ENCODE measurements at regions not wholly inside any gene's neighbourhood (a gene's known extent, or its start where the extent isn't known, plus 50 kb on each side); places are given as distances from the start of the nearest gene placed in this dataset.

- TF ChIP-seq XBP1 (CRISPR knock-in tag; IDR thresholded peaks at IDR 0.05) (no peak), ADNP (CRISPR knock-in tag; IDR thresholded peaks at IDR 0.05) (no peak), NR0B2 (CRISPR knock-in tag; IDR thresholded peaks at IDR 0.05) (no peak), ZNF282 (IDR thresholded peaks at IDR 0.05; ENCODE audit: partially characterized antibody) (no peak), ZNF335 (CRISPR knock-in tag; IDR thresholded peaks at IDR 0.05) (no peak), ZNF558 (CRISPR knock-in tag; IDR thresholded peaks at IDR 0.05; ENCODE audit: borderline replicate concordance) (no peak), NR2C2 (CRISPR knock-in tag; IDR thresholded peaks at IDR 0.05; ENCODE audit: borderline replicate concordance) (no peak), RFX1 (IDR thresholded peaks at IDR 0.05) (no peak), SSRP1 (CRISPR knock-in tag; IDR thresholded peaks at IDR 0.05) (no peak), ZNF343 (CRISPR knock-in tag; IDR thresholded peaks at IDR 0.05) (no peak), MZF1 (CRISPR knock-in tag; IDR thresholded peaks at IDR 0.05; ENCODE audit: borderline replicate concordance) (no peak), ZNF446 (CRISPR knock-in tag; IDR thresholded peaks at IDR 0.05) (no peak), BCLAF1 (IDR thresholded peaks at IDR 0.05) (no peak), JDP2 (CRISPR knock-in tag; IDR thresholded peaks at IDR 0.05; ENCODE audit: borderline replicate concordance) (no peak), SP1 (IDR thresholded peaks at IDR 0.05) (no peak), SP1 (CRISPR knock-in tag; IDR thresholded peaks at IDR 0.05) (no peak), ZNF280D (CRISPR knock-in tag; IDR thresholded peaks at IDR 0.05) (no peak), AFF4 (CRISPR knock-in tag; IDR thresholded peaks at IDR 0.05) (no peak)
- TF ChIP-seq, protein P1, sequence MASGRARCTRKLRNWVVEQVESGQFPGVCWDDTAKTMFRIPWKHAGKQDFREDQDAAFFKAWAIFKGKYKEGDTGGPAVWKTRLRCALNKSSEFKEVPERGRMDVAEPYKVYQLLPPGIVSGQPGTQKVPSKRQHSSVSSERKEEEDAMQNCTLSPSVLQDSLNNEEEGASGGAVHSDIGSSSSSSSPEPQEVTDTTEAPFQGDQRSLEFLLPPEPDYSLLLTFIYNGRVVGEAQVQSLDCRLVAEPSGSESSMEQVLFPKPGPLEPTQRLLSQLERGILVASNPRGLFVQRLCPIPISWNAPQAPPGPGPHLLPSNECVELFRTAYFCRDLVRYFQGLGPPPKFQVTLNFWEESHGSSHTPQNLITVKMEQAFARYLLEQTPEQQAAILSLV (CRISPR knock-in tag; IDR thresholded peaks at IDR 0.05; ENCODE audit: borderline replicate concordance), result no peak
- TF ChIP-seq, protein P2, sequence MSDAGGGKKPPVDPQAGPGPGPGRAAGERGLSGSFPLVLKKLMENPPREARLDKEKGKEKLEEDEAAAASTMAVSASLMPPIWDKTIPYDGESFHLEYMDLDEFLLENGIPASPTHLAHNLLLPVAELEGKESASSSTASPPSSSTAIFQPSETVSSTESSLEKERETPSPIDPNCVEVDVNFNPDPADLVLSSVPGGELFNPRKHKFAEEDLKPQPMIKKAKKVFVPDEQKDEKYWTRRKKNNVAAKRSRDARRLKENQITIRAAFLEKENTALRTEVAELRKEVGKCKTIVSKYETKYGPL (CRISPR knock-in tag; IDR thresholded peaks at IDR 0.05), result no peak
Measured at GRCh38 chr15:39448409-39448808, 132.5 kb upstream of the THBS1 start (continued).
